ENCODE measurements at regions not wholly inside any gene's neighbourhood (a gene's known extent, or its start where the extent isn't known, plus 50 kb on each side); places are given as distances from the start of the nearest gene placed in this dataset.

DNA sequence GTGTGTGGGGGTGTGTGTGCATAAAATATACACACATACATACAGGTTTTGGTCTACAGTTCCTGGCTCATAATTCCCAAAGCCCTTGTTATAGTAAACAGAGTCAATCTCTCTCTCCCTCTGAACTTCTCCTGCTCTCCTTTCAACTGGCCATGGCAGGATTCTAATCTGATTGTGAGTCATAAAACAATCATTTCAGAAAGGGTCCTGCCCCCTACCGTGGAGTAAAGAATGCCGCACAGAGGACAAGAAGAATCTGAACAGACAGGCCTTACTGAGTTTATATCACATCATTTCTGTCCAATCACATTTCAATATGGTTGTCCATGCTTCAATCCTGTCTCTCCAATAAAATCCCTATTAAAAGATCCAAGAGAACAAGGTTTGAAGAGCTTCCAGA is 416.9 kb downstream of the FRK start (continued):
- TF ChIP-seq MYC (IDR thresholded peaks at IDR 0.05; ENCODE audit: insufficient read depth, insufficient read length, insufficient replicate concordance, low read length, severe bottlenecking) (no peak), LARP7 (IDR thresholded peaks at IDR 0.05) (no peak), CHD4 (IDR thresholded peaks at IDR 0.05) (no peak), ZNF592 (IDR thresholded peaks at IDR 0.05) (no peak), GABPA (IDR thresholded peaks at IDR 0.05; ENCODE audit: low read depth) (no peak), KDM1A (IDR thresholded peaks at IDR 0.05; ENCODE audit: borderline replicate concordance) (no peak), MXI1 (IDR thresholded peaks at IDR 0.05; ENCODE audit: low read depth, low read length) (no peak), HDAC6 (IDR thresholded peaks at IDR 0.05; ENCODE audit: unreplicated experiment) (no peak), NFIC (IDR thresholded peaks at IDR 0.05; ENCODE audit: low read depth, low read length) (no peak), NFYB (IDR thresholded peaks at IDR 0.05; ENCODE audit: insufficient read depth, low read depth, low read length) (no peak), CEBPZ (IDR thresholded peaks at IDR 0.05; ENCODE audit: low read depth, low read length) (no peak)
